Thoracic aorta (tissue), 2 donors: ENCODE measurements at regions not wholly inside any gene's neighbourhood (a gene's known extent, or its start where the extent isn't known, plus 50 kb on each side); places are given as distances from the start of the nearest gene placed in this dataset.

ENCODE experiments used
- ATAC-seq: fragments of 150-250 bp; one replicate; pipeline ENCODE4 v1.8.0; 2017; ENCODE audit warnings: low read depth; ENCODE audit not compliant: insufficient number of reproducible peaks, low FRiP score
- DNase-seq: peaks from one replicate; pipeline ENCODE4 v3.0.0-alpha.2; 2020; ENCODE audit warnings: low spot score
- H3K27ac ChIP-seq, 2 donors: fragments of 200-600 bp; sonication (generic); 1 replicate in 1 of 2; 2 replicates in 1 of 2; pipeline ENCODE4 v1.5.1; 2016; ENCODE audit warnings: mild to moderate bottlenecking in 2 of 2, moderate library complexity in 2 of 2
- H3K27me3 ChIP-seq: fragments of 200-600 bp; sonication (generic); replicated peaks from 2 replicates; pipeline ENCODE4 v1.6.0; 2016; ENCODE audit warnings: mild to moderate bottlenecking; ENCODE audit not compliant: insufficient read depth
- H3K36me3 ChIP-seq: fragments of 200-600 bp; sonication (generic); one replicate; pipeline ENCODE4 v1.5.1; 2016
- H3K4me1 ChIP-seq, 2 donors: fragments of 200-600 bp; sonication (generic); 1 replicate in 1 of 2; 2 replicates in 1 of 2; pipeline versions ENCODE4 v1.5.1 to v1.6.0; 2016; ENCODE audit warnings: low read depth in 2 of 2, mild to moderate bottlenecking in 1 of 2; ENCODE audit not compliant: control insufficient read depth in 1 of 2
- H3K4me3 ChIP-seq: fragments of 200-600 bp; sonication (generic); 2 replicates; pipeline ENCODE4 v1.5.1; 2016; ENCODE audit warnings: mild to moderate bottlenecking
- H3K9me3 ChIP-seq: fragments of 200-600 bp; sonication (generic); 2 replicates; pipeline ENCODE4 v1.5.1; 2016
- TF ChIP-seq, protein P1 (sequence below): fragments of 200-600 bp; sonication (generic); IDR thresholded peaks from one replicate; pipeline ENCODE4 v1.5.1; 2019; ENCODE audit warnings: antibody characterized with exemption

DNA sequence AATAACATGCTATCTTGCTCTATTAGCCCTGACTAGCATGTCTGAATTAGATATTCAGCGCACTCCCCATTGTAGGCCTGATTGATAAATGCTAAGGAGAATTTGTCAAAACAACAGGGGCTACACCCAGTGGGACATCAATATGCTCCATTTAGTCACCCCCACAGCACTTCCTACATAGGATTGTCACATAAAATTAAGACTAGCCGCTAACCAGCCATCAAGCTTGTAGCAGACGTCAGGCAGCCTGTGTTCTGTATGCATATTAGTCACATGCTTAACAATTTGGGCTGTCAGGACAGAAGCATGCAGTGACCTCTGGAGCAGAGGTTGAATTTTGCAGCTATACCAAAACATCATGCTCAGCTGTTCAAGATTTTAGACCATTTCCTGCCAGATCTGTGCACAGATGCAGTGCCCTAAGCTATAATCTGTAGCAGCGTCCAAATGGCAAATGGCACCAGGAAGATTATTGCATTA, 197.4 kb upstream of the ISL1 start:
- H3K27me3 ChIP-seq, result no peaks in the 10 kb centered on the region
- no peak for ATAC-seq
- no peaks in the 10 kb centered on the region for H3K36me3 ChIP-seq
- H3K4me1 ChIP-seq, result no peaks in the 10 kb centered on the region
- no peak overlapping the region for H3K4me3 ChIP-seq
- TF ChIP-seq, protein P1, sequence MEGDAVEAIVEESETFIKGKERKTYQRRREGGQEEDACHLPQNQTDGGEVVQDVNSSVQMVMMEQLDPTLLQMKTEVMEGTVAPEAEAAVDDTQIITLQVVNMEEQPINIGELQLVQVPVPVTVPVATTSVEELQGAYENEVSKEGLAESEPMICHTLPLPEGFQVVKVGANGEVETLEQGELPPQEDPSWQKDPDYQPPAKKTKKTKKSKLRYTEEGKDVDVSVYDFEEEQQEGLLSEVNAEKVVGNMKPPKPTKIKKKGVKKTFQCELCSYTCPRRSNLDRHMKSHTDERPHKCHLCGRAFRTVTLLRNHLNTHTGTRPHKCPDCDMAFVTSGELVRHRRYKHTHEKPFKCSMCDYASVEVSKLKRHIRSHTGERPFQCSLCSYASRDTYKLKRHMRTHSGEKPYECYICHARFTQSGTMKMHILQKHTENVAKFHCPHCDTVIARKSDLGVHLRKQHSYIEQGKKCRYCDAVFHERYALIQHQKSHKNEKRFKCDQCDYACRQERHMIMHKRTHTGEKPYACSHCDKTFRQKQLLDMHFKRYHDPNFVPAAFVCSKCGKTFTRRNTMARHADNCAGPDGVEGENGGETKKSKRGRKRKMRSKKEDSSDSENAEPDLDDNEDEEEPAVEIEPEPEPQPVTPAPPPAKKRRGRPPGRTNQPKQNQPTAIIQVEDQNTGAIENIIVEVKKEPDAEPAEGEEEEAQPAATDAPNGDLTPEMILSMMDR, result no peak
- H3K27ac ChIP-seq, result no peak overlapping the region
- H3K9me3 ChIP-seq, result no peaks in the 10 kb centered on the region
- no peak for DNase-seq

DNA sequence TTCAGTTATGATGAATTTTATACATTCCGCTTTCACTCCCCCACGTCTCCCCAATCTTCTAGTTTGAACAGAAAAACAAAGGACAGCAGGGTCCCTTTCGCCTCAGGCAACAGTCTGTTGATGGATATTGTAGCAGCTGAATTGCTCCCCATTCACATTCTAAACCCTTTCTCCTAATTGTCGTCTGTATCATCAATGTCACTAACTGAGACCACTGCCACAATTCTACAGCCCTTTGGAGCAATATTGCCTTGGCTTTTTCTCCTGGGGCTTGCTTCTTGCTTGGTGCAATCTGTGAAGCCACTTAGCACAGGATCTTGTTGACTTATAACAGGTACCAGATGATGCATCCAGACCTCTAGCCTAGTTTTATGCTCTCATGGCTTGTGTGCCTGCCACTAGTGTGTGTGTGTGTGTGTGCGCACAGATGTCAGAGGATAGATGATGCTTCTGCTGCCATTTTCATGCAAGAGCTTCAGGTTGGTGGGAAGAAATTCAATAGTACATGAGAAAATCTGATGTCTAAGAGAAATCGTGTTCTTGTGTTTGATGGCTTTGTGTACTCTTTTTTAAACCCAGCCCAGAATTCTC, 195.2 kb upstream of the ISL1 start:
- no peak for DNase-seq
- H3K27me3 ChIP-seq, result no peaks in the 10 kb centered on the region
- ATAC-seq, result no peak
- no peak overlapping the region for H3K27ac ChIP-seq
- TF ChIP-seq, protein P1, result no peak
- no peaks in the 10 kb centered on the region for H3K4me1 ChIP-seq
- H3K4me3 ChIP-seq, result no peak overlapping the region
- H3K9me3 ChIP-seq, result no peaks in the 10 kb centered on the region
- no peaks in the 10 kb centered on the region for H3K36me3 ChIP-seq

DNA sequence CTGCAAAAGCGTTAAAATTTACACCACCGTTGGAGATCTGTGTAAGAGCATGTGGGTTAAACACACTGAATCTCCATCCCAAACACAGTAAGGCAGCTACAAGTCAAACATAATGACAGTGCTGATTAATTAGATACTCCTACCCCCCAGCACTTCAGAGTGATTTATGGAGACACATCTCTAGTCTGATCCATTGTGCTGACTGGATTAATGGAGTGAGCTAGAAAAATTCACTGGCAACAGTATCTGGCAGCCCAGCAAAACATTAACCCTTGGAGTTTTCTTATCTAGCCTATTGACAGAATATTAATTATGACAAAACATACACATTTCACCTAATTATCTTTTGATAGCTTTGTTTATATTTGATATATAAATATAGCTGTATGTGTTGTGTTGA, 188.6 kb upstream of the ISL1 start:
- no peak for DNase-seq
- no peaks in the 10 kb centered on the region for H3K4me1 ChIP-seq
- H3K9me3 ChIP-seq, result no peaks in the 10 kb centered on the region
- H3K27ac ChIP-seq, result no peak overlapping the region
- ATAC-seq, result no peak
- H3K27me3 ChIP-seq, result no peaks in the 10 kb centered on the region
- TF ChIP-seq, protein P1, result no peak
- no peaks in the 10 kb centered on the region for H3K36me3 ChIP-seq
- H3K4me3 ChIP-seq, result no peak overlapping the region

DNA sequence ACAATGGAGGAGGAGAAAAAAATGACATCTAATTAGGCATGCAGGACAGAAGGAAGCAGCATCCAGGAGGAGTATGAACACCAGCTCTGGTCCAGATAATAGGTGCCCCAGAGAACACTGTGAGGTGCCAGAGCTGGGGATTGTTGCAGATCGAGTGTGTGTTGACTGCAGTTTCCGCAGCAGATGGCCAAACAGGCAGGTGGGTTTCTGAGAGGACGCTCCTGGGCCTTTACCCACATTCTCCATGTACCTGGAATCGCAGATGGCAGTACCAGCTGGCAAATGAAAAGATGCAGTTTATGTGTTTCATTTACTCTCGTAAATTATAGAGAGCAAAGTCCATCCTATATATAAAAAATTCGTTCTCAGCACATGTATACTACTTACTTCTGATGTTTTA, 182.2 kb upstream of the ISL1 start:
- DNase-seq, result no peak
- no peak for ATAC-seq
- TF ChIP-seq, protein P1, result no peak
- Histone ChIP-seq H3K4me1 (no peaks in the 10 kb centered on the region), H3K4me3 (no peak overlapping the region), H3K27ac (no peak overlapping the region), H3K9me3 (no peaks in the 10 kb centered on the region), H3K36me3 (no peaks in the 10 kb centered on the region), H3K27me3 (no peaks in the 10 kb centered on the region)

DNA sequence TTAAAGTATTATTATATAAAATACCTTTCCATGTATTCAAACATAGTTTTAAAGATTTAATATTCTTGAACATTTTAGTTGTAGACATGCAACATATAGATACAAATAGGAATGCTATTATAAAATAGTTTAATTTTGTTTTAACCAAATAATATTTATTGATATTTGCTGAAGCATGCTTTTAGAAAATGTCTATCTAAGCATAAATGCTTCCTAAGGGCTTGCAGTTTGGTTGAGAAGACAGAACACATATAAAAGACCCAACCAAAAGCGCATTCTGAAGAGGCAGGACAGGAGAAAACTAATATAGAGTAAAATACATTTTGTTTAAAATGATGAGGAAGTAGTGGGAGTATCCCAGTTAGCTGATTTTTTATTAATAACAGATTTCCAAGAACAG, 181.5 kb upstream of the ISL1 start:
- Histone ChIP-seq H3K27me3 (no peaks in the 10 kb centered on the region), H3K36me3 (no peaks in the 10 kb centered on the region), H3K4me3 (no peak overlapping the region), H3K27ac (no peak overlapping the region), H3K4me1 (no peaks in the 10 kb centered on the region), H3K9me3 (no peaks in the 10 kb centered on the region)
- DNase-seq (no peak), ATAC-seq (no peak)
- TF ChIP-seq, protein P1, result no peak
